CD4-positive, alpha-beta T cell (primary cell): ENCODE measurements at regions not wholly inside any gene's neighbourhood (a gene's known extent, or its start where the extent isn't known, plus 50 kb on each side); places are given as distances from the start of the nearest gene placed in this dataset.

Experiments
- ATAC-seq: fragments of 200-7000 bp; cut with Tn5 transposase; one replicate; pipeline ENCODE4 v1.10.0; 2022; ENCODE audit warnings: mild to moderate bottlenecking; ENCODE audit not compliant: poor library complexity
- CTCF ChIA-PET: fragments of 350-600 bp; sonication (Branson Sonifier 250); formaldehyde crosslinking; loops from one replicate; lab custom pipeline; 2021; ENCODE audit warnings: antibody characterized with exemption, inconsistent platforms; lab: Charles Lee
- POLR2A ChIA-PET: fragments of 350-600 bp; sonication (Branson Sonifier 250); formaldehyde crosslinking; loops from one replicate; lab custom pipeline; 2021; ENCODE audit warnings: antibody characterized with exemption, inconsistent platforms; lab: Charles Lee
- DNase-seq, 14 experiments: peaks; one replicate each; pipeline ENCODE4 v3.0.0-alpha.2; 2013 to 2020; ENCODE audit warnings: mixed read lengths in 2 of 14
- H3K27ac ChIP-seq, 2 donors: one replicate each; pipeline versions ENCODE4 v1.5.1 to v1.7.0; 2013; ENCODE audit warnings: low read length in 2 of 2, low read depth in 1 of 2, mild to moderate bottlenecking in 1 of 2
- H3K27me3 ChIP-seq, 2 experiments: 1 replicate in 1 of 2; 2 replicates in 1 of 2; pipeline versions ENCODE4 v1.6.1 to v1.7.0; 2013; ENCODE audit warnings: low read length in 2 of 2, control low read depth in 1 of 2, mild to moderate bottlenecking in 1 of 2, moderate library complexity in 1 of 2; ENCODE audit not compliant: insufficient read depth in 2 of 2, control insufficient read depth in 1 of 2
- H3K36me3 ChIP-seq: one replicate; pipeline ENCODE4 v1.6.1; 2013; ENCODE audit warnings: low read length, control low read depth; ENCODE audit not compliant: insufficient read depth
- H3K4me1 ChIP-seq: one replicate; pipeline ENCODE4 v1.6.1; 2013; ENCODE audit warnings: low read length, control low read depth; ENCODE audit not compliant: insufficient read depth
- H3K4me3 ChIP-seq: one replicate; pipeline ENCODE4 v1.5.1; 2013; ENCODE audit warnings: mild to moderate bottlenecking, low read length, moderate library complexity
- H3K9me3 ChIP-seq, 2 experiments: 1 replicate in 1 of 2; 2 replicates in 1 of 2; pipeline versions ENCODE4 v1.6.1 to v1.7.0; 2013; ENCODE audit warnings: low read length in 2 of 2, mild to moderate bottlenecking in 2 of 2, control low read depth in 1 of 2, moderate library complexity in 1 of 2; ENCODE audit not compliant: control insufficient read depth in 1 of 2, insufficient read depth in 1 of 2
- H3K27ac Mint-ChIP-seq: one replicate; pipeline ENCODE4 v1.8.0; 2020; ENCODE audit warnings: mixed read lengths
- H3K27me3 Mint-ChIP-seq: one replicate; pipeline ENCODE4 v1.8.0; 2021; ENCODE audit warnings: mixed read lengths
- H3K36me3 Mint-ChIP-seq: one replicate; pipeline ENCODE4 v1.8.0; 2021; ENCODE audit warnings: low read depth, mixed read lengths
- H3K4me1 Mint-ChIP-seq: one replicate; pipeline ENCODE4 v1.8.0; 2021; ENCODE audit warnings: low read depth, mixed read lengths
- H3K4me3 Mint-ChIP-seq: one replicate; pipeline ENCODE4 v1.8.0; 2020; ENCODE audit warnings: mild to moderate bottlenecking, mixed read lengths
- H3K9me3 Mint-ChIP-seq: one replicate; pipeline ENCODE4 v1.8.0; 2020; ENCODE audit warnings: mixed read lengths
- intact Hi-C, 2 experiments: fragments of 100-400 bp; cut with DNase I in 1 of 2; cut with micrococcal nuclease in 1 of 2; formaldehyde crosslinking; loops; one replicate each; pipeline versions ENCODE4 v1.15.1 to v1.9.0; 2023 to 2025; cut with DNase I, micrococcal nuclease
- TF ChIP-seq, protein P1 (sequence below): fragments of 200-600 bp; IDR thresholded peaks from one replicate; pipeline ENCODE4 v1.8.0; 2022; ENCODE audit warnings: antibody characterized with exemption, mild to moderate bottlenecking

DNA sequence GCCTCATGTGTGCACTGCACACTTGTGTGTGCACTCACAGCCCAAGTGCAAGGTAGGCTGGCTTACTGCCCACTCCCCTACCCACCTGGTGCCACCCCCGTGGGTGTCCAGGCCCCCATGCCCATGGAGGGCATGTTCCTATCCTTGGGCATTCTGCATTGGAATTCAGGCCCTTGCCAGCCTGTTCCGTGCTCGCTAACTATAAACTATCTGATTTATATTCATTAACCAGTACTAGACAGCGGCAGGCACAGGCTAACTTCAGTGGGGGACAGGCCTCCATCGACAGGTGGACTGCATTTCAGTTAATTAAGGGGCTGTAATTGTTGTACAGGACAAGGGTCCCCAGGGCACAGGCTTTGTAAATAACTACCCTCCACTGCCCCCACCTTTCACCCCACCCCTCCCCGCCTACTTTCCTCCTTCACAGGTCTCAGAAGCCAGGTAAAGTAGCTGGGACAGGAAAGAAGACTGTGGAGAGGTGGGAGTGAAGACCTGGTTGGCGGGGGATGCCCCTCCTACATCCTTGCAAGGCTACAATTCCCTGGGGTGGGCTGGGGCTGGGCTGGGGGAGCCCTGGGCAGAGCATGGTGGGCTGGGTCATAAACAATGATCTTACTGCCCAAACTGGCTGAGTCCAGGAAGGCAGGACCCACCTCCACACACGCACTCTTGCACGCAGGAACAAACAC lies 119.0 kb upstream of the LHX1 start:
- no peak overlapping the region for H3K4me3 ChIP-seq
- TF ChIP-seq, protein P1, sequence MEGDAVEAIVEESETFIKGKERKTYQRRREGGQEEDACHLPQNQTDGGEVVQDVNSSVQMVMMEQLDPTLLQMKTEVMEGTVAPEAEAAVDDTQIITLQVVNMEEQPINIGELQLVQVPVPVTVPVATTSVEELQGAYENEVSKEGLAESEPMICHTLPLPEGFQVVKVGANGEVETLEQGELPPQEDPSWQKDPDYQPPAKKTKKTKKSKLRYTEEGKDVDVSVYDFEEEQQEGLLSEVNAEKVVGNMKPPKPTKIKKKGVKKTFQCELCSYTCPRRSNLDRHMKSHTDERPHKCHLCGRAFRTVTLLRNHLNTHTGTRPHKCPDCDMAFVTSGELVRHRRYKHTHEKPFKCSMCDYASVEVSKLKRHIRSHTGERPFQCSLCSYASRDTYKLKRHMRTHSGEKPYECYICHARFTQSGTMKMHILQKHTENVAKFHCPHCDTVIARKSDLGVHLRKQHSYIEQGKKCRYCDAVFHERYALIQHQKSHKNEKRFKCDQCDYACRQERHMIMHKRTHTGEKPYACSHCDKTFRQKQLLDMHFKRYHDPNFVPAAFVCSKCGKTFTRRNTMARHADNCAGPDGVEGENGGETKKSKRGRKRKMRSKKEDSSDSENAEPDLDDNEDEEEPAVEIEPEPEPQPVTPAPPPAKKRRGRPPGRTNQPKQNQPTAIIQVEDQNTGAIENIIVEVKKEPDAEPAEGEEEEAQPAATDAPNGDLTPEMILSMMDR, result no peak
- Mint-ChIP-seq H3K4me1 (no peaks in the 10 kb centered on the region), H3K36me3 (no peaks in the 10 kb centered on the region), H3K9me3 (no peaks in the 10 kb centered on the region), H3K27ac (no peak overlapping the region), H3K27me3 (peaks cover 70% of the 10 kb centered on the region), H3K4me3 (no peak overlapping the region)
- H3K27ac ChIP-seq, result no peak overlapping the region
- H3K9me3 ChIP-seq, result peaks cover 0 to 6% of the 10 kb centered on the region in 2 experiments
- ATAC-seq (no peak), DNase-seq (no peak)
- no peaks in the 10 kb centered on the region for H3K4me1 ChIP-seq
- POLR2A ChIA-PET, result no interaction called here
- H3K36me3 ChIP-seq, result no peaks in the 10 kb centered on the region
- intact Hi-C loops, result no loop called here
- CTCF ChIA-PET, result no interaction called here
- peaks cover 15 to 31% of the 10 kb centered on the region in 2 experiments for H3K27me3 ChIP-seq

DNA sequence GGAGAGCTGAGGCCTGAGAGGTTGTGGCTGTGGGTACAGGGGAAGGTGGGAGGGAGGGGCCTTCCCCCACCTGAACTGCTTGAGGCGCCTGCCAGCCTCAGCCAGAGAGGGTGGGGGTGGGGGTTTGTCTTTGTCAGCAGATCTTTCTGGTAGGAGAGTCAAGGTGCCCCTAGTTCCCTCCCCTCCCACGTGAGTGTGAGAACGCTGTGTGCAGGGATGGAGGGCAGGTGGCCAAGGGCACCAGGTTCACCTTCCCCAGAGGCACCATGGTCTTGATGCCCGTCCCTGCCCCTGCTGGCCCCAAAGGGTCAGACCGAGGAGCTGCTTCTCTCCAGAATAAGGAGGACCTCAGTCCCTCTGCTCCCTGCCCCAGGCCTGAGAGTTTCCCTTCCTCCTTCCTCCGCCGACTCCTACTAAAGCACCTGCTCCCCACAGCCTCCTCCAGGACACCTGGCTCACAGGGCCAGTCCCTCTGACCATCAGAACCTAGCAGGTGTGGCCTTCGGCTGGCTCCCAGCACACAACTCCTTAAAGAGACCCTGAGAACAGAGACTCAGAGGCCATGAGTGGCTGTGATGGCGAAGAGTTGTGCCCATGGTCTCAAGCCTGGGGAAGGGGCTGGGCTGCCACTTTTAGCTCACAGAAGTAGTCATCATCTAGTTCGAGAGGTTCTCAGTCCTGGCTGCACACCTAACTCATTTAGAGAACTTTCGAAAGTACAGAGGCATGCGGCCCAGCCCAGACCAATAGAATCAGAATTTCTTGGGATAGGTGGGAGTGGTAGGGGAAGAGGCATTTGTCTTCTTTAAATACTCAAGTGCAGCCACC lies 113.2 kb upstream of the LHX1 start:
- no peak overlapping the region for H3K4me3 Mint-ChIP-seq
- intact Hi-C loops, result no loop called here
- H3K4me1 Mint-ChIP-seq, result no peaks in the 10 kb centered on the region
- no peaks in the 10 kb centered on the region for H3K36me3 Mint-ChIP-seq
- no peaks in the 10 kb centered on the region for H3K9me3 Mint-ChIP-seq
- Histone ChIP-seq H3K36me3 (no peaks in the 10 kb centered on the region), H3K27ac (no peak overlapping the region), H3K27me3 (peaks cover 18 to 39% of the 10 kb centered on the region in 2 experiments), H3K4me3 (no peak overlapping the region), H3K4me1 (no peaks in the 10 kb centered on the region), H3K9me3 (peaks cover 0 to 4% of the 10 kb centered on the region in 2 experiments)
- TF ChIP-seq, protein P1, result no peak
- DNase-seq (no peak), ATAC-seq (no peak)
- ChIA-PET POLR2A (no interaction called here), CTCF (no interaction called here)
- H3K27me3 Mint-ChIP-seq, result peaks cover 67% of the 10 kb centered on the region
- H3K27ac Mint-ChIP-seq, result no peak overlapping the region

DNA sequence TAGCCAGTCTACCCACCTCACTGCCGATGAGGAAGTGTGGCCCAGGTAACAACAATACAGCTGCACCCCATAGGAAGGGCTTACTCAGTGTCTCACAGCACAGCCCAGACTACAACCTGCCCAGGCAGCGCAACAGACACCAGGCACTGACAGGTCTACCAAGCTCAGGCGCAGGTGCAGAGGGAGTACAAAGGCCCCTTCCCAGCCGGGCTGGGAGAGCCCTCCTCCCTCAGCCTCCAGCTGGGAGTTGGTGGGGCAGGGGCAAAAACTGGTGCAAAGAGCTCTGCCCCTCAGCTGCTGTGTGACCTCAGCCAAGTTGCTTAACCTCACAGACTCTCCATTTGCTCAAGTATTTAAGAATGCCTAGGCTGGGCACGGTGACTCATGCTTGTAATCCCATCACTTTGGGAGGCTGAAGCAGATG lies 112.6 kb upstream of the LHX1 start:
- H3K4me3 Mint-ChIP-seq, result no peak overlapping the region
- intact Hi-C loops, result no loop called here
- no peaks in the 10 kb centered on the region for H3K4me1 ChIP-seq
- peaks cover 0 to 4% of the 10 kb centered on the region in 2 experiments for H3K9me3 ChIP-seq
- ChIA-PET CTCF (no interaction called here), POLR2A (no interaction called here)
- no peak overlapping the region for H3K27ac ChIP-seq
- H3K4me1 Mint-ChIP-seq, result no peaks in the 10 kb centered on the region
- H3K27ac Mint-ChIP-seq, result no peak overlapping the region
- no peaks in the 10 kb centered on the region for H3K36me3 ChIP-seq
- ATAC-seq (no peak), DNase-seq (no peak)
- TF ChIP-seq, protein P1, result no peak
- peaks cover 19 to 39% of the 10 kb centered on the region in 2 experiments for H3K27me3 ChIP-seq
- no peak overlapping the region for H3K4me3 ChIP-seq
- H3K9me3 Mint-ChIP-seq, result no peaks in the 10 kb centered on the region
- no peaks in the 10 kb centered on the region for H3K36me3 Mint-ChIP-seq
- H3K27me3 Mint-ChIP-seq, result peaks cover 60% of the 10 kb centered on the region
